ENCODE measurements at regions not wholly inside any gene's neighbourhood (a gene's known extent, or its start where the extent isn't known, plus 50 kb on each side); places are given as distances from the start of the nearest gene placed in this dataset.

- Histone ChIP-seq H3K4me2 (ENCODE audit: low read length) (peak overlapping the region; percentile 37), H3K9me3 (replicated peaks; ENCODE audit: low read length) (no peaks in the 10 kb centered on the region), H3K9ac (ENCODE audit: low read depth, low read length) (peak overlapping the region; percentile 34), H3K4me3 (ENCODE audit: low read length) (no peak overlapping the region), H3K27me3 (ENCODE audit: control insufficient read depth, insufficient read depth, low read length) (no peaks in the 10 kb centered on the region), H3K36me3 (ENCODE audit: insufficient read depth, low read length) (no peaks in the 10 kb centered on the region), H3K4me1 (ENCODE audit: control insufficient read depth, insufficient read depth, low read length) (peaks cover 82% of the 10 kb centered on the region)
These were observed 64.9 kb downstream of the MCFD2 start for GRCh38 chr2:46850742-46851141.

- Histone ChIP-seq H3K27me3 (ENCODE audit: control insufficient read depth, insufficient read depth, low read length) (no peaks in the 10 kb centered on the region), H3K9ac (ENCODE audit: low read depth, low read length) (peak overlapping the region; percentile 34), H3K4me3 (ENCODE audit: low read length) (no peak overlapping the region), H3K4me2 (ENCODE audit: low read length) (peak overlapping the region; percentile 37), H3K4me1 (ENCODE audit: control insufficient read depth, insufficient read depth, low read length) (peaks cover 77% of the 10 kb centered on the region), H3K9me3 (replicated peaks; ENCODE audit: low read length) (no peaks in the 10 kb centered on the region), H3K36me3 (ENCODE audit: insufficient read depth, low read length) (no peaks in the 10 kb centered on the region)
These were observed 65.7 kb downstream of the MCFD2 start for GRCh38 chr2:46849721-46850556.

GRCh38 chr2:46849046-46849715, 66.4 kb downstream of the MCFD2 start:
- Histone ChIP-seq H3K4me1 (ENCODE audit: control insufficient read depth, insufficient read depth, low read length) (peaks cover 69% of the 10 kb centered on the region), H3K27me3 (ENCODE audit: control insufficient read depth, insufficient read depth, low read length) (no peaks in the 10 kb centered on the region), H3K4me2 (ENCODE audit: low read length) (no peak overlapping the region), H3K9ac (ENCODE audit: low read depth, low read length) (peak overlapping the region; percentile 76), H3K36me3 (ENCODE audit: insufficient read depth, low read length) (no peaks in the 10 kb centered on the region), H3K4me3 (ENCODE audit: low read length) (no peak overlapping the region), H3K9me3 (replicated peaks; ENCODE audit: low read length) (no peaks in the 10 kb centered on the region)

GRCh38 chr2:46848447-46848846, 67.2 kb downstream of the MCFD2 start:
- Histone ChIP-seq H3K9ac (ENCODE audit: low read depth, low read length) (peak overlapping the region; percentile 76), H3K36me3 (ENCODE audit: insufficient read depth, low read length) (no peaks in the 10 kb centered on the region), H3K27me3 (ENCODE audit: control insufficient read depth, insufficient read depth, low read length) (no peaks in the 10 kb centered on the region), H3K4me2 (ENCODE audit: low read length) (peak overlapping the region; percentile 23), H3K4me1 (ENCODE audit: control insufficient read depth, insufficient read depth, low read length) (peaks cover 68% of the 10 kb centered on the region), H3K4me3 (ENCODE audit: low read length) (no peak overlapping the region), H3K9me3 (replicated peaks; ENCODE audit: low read length) (no peaks in the 10 kb centered on the region)

- peaks cover 65% of the 10 kb centered on the region for H3K4me1 ChIP-seq (ENCODE audit: control insufficient read depth, insufficient read depth, low read length)
- H3K4me2 ChIP-seq (ENCODE audit: low read length) = peak overlapping the region; percentile 23
- H3K27me3 ChIP-seq (ENCODE audit: control insufficient read depth, insufficient read depth, low read length) = no peaks in the 10 kb centered on the region
- peak overlapping the region; percentile 76 for H3K9ac ChIP-seq (ENCODE audit: low read depth, low read length)
- H3K4me3 ChIP-seq (ENCODE audit: low read length) = no peak overlapping the region
- H3K9me3 ChIP-seq (replicated peaks; ENCODE audit: low read length) = no peaks in the 10 kb centered on the region
- no peaks in the 10 kb centered on the region for H3K36me3 ChIP-seq (ENCODE audit: insufficient read depth, low read length)
These were observed 67.7 kb downstream of the MCFD2 start for GRCh38 chr2:46847726-46848412.

- peaks cover 59% of the 10 kb centered on the region for H3K4me1 ChIP-seq (ENCODE audit: control insufficient read depth, insufficient read depth, low read length)
- H3K9ac ChIP-seq (ENCODE audit: low read depth, low read length) = peak overlapping the region; percentile 76
- no peaks in the 10 kb centered on the region for H3K27me3 ChIP-seq (ENCODE audit: control insufficient read depth, insufficient read depth, low read length)
- H3K9me3 ChIP-seq (replicated peaks; ENCODE audit: low read length) = no peaks in the 10 kb centered on the region
- H3K36me3 ChIP-seq (ENCODE audit: insufficient read depth, low read length) = no peaks in the 10 kb centered on the region
- peak overlapping the region; percentile 23 for H3K4me2 ChIP-seq (ENCODE audit: low read length)
- no peak overlapping the region for H3K4me3 ChIP-seq (ENCODE audit: low read length)
These were observed 68.4 kb downstream of the MCFD2 start for GRCh38 chr2:46847185-46847710.

- Histone ChIP-seq H3K4me2 (ENCODE audit: low read length) (no peak overlapping the region), H3K36me3 (ENCODE audit: insufficient read depth, low read length) (no peaks in the 10 kb centered on the region), H3K4me1 (ENCODE audit: control insufficient read depth, insufficient read depth, low read length) (peaks cover 54% of the 10 kb centered on the region), H3K9me3 (replicated peaks; ENCODE audit: low read length) (no peaks in the 10 kb centered on the region), H3K27me3 (ENCODE audit: control insufficient read depth, insufficient read depth, low read length) (no peaks in the 10 kb centered on the region), H3K4me3 (ENCODE audit: low read length) (no peak overlapping the region), H3K9ac (ENCODE audit: low read depth, low read length) (peak overlapping the region; percentile 76)
These were observed 69.1 kb downstream of the MCFD2 start for GRCh38 chr2:46846536-46846935.

GRCh38 chr2:46845542-46846486, 69.8 kb downstream of the MCFD2 start:
- Histone ChIP-seq H3K9me3 (replicated peaks; ENCODE audit: low read length) (no peaks in the 10 kb centered on the region), H3K4me2 (ENCODE audit: low read length) (no peak overlapping the region), H3K4me1 (ENCODE audit: control insufficient read depth, insufficient read depth, low read length) (peaks cover 48% of the 10 kb centered on the region), H3K4me3 (ENCODE audit: low read length) (no peak overlapping the region), H3K36me3 (ENCODE audit: insufficient read depth, low read length) (no peaks in the 10 kb centered on the region), H3K9ac (ENCODE audit: low read depth, low read length) (no peak overlapping the region), H3K27me3 (ENCODE audit: control insufficient read depth, insufficient read depth, low read length) (no peaks in the 10 kb centered on the region)

- Histone ChIP-seq H3K4me3 (ENCODE audit: low read length) (no peak overlapping the region), H3K4me2 (ENCODE audit: low read length) (no peak overlapping the region), H3K27me3 (ENCODE audit: control insufficient read depth, insufficient read depth, low read length) (no peaks in the 10 kb centered on the region), H3K9ac (ENCODE audit: low read depth, low read length) (no peak overlapping the region), H3K36me3 (ENCODE audit: insufficient read depth, low read length) (no peaks in the 10 kb centered on the region), H3K9me3 (replicated peaks; ENCODE audit: low read length) (no peaks in the 10 kb centered on the region), H3K4me1 (ENCODE audit: control insufficient read depth, insufficient read depth, low read length) (peaks cover 35% of the 10 kb centered on the region)
These were observed 71.2 kb downstream of the MCFD2 start for GRCh38 chr2:46844443-46844842.

GRCh38 chr2:46844034-46844433, 71.6 kb downstream of the MCFD2 start:
- no peak overlapping the region for H3K4me3 ChIP-seq (ENCODE audit: low read length)
- peaks cover 30% of the 10 kb centered on the region for H3K4me1 ChIP-seq (ENCODE audit: control insufficient read depth, insufficient read depth, low read length)
- no peaks in the 10 kb centered on the region for H3K36me3 ChIP-seq (ENCODE audit: insufficient read depth, low read length)
- no peak overlapping the region for H3K4me2 ChIP-seq (ENCODE audit: low read length)
- H3K9ac ChIP-seq (ENCODE audit: low read depth, low read length) = no peak overlapping the region
- no peaks in the 10 kb centered on the region for H3K9me3 ChIP-seq (replicated peaks; ENCODE audit: low read length)
- no peaks in the 10 kb centered on the region for H3K27me3 ChIP-seq (ENCODE audit: control insufficient read depth, insufficient read depth, low read length)
